ENCODE measurements at regions not wholly inside any gene's neighbourhood (a gene's known extent, or its start where the extent isn't known, plus 50 kb on each side); places are given as distances from the start of the nearest gene placed in this dataset.

DNA sequence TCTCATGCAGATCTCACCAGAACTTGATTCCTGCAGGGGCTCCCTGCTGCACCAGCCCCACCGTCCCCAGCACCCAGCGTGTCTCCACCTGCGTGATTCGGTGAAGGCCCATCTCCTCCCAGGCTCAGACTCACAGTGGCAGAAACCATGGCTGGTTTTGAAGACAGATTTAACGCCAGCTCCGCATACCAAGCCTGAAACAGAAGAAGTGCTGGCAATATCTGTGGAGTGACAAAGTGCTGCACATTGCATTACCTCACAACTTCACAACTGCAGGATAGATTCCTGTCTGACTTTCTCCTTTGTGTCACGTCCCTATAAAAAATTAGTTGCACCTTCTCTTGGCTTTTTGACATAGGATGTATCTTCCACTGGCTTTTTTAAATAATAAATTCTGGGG, 120.7 kb downstream of the TTLL2 start:
- TF ChIP-seq CTCF (conservative IDR thresholded peaks at IDR 0.05) (no peak), ZFX (IDR thresholded peaks at IDR 0.05) (no peak)

Data from C4-2B (cell line).